ENCODE measurements at regions not wholly inside any gene's neighbourhood (a gene's known extent, or its start where the extent isn't known, plus 50 kb on each side); places are given as distances from the start of the nearest gene placed in this dataset.
"Not testable (repeated sequence)": the region's sequence is repeated elsewhere in the genome, so short reads cannot be mapped to it uniquely, and the experiment has no call there.

- DNase-seq (ENCODE audit: low read depth), result no peak
These were observed 55.9 kb downstream of the ZBTB18 start for GRCh38 chr1:244106837-244107493.

DNA sequence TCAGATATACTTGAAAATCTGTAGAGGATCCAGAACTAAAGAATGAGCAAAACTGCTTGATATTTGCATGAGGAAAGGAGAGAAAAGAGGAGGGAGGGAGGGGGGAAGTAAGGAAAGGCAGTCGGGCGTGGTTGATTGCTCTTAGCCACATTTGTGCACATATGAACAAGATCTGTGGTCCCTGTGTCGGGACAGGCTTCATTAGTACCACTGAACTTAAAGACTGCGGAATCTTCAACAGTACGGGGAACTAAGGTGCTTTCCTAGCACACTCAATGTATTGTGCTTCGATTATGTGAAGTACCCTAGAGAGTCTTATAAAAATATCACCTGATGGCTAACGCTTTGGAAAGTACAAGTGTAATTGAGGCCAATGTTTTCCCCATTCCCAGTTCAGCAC lies 59.9 kb downstream of the ZBTB18 start:
- DNase-seq (ENCODE audit: low read depth), result no peak

DNA sequence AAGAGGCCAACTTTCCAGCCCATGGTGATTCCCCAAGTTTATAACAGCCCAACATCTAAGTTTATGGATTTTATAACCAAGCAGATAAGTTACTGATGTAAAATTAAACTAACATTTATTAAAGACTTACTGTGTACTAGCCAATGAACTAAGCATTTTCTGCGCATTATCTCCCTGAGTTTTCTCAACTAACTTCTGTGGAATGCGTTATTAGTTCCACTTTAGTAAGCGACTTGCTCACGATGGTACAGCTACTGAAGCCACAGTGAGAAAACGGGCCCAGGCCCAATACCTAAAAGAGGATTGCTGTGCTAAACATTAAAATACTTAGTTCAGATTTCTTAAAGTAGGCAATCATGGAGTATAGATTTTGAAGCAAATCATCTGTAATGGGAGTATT lies 61.0 kb downstream of the ZBTB18 start:
- DNase-seq (ENCODE audit: low read depth), result no peak

GRCh38 chr1:244112636-244113035 lies 61.6 kb downstream of the ZBTB18 start:
- no peak for DNase-seq (ENCODE audit: low read depth)

GRCh38 chr1:244113532-244114320 lies 62.6 kb downstream of the ZBTB18 start:
- DNase-seq (ENCODE audit: low read depth), result no peak

GRCh38 chr1:244114892-244115291 lies 63.8 kb downstream of the ZBTB18 start:
- no peak for DNase-seq (ENCODE audit: low read depth)

- DNase-seq (ENCODE audit: low read depth), result no peak
These were observed 65.9 kb downstream of the ZBTB18 start for GRCh38 chr1:244116946-244117345.

GRCh38 chr1:244118109-244118761 lies 67.2 kb downstream of the ZBTB18 start:
- DNase-seq (ENCODE audit: low read depth), result no peak

DNA sequence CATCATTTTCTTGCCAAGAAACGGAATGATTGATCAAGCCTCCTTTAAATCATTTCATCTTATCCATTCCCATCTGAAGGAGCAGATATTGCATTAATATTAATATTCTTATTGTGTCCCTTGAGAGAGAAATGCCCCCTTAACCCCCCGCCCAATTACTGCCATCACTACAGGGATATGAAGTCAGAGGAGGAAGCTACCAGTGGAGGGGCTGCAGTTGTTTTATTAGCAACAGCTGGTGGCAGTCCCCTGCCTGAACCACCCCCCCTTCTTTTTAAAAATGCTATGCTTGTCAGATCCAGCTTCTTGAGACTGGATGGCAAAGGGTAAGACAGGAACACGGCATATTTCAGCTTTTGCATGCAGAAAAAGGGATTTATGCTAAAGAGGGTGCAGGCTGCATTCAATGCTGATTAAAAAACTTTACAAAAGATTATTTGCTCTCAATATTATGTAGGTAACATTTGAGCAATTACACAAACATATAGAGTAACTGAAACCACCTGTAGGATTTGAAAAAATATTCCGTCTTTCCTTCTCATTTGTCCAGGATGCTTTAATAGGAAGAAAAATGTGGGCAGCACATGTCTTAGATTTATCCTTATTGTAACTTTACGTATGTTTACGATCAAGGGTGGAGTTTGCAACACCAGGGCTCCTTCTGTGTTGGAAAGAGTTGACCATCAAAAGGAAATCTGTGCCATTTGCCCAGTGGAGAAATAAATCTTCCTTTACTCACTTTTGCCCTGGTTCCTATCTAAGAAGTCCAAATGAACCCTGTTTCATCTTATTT lies 77.7 kb downstream of the ZBTB18 start:
- DNase-seq (ENCODE audit: low read depth), result no peak

DNA sequence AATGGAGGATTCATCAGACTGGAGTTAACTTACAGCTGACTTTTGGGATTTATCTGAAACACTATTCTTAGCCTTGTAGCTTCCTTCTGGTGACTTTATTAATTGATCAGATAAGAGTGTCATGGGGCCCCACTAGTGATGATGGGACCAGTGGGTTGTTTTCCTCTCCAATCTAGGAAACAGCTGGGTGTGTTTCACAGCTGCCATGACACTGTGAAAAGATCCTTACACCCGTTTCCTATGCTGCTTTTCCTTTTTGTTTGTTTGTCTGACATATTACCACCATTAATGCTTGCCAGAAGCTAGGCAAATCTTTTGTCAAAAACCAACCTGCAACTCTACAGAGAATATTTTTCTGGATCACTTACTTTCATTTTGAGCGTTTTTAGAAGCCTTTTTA lies 86.2 kb downstream of the ZBTB18 start:
- no peak for DNase-seq (ENCODE audit: low read depth)

DNA sequence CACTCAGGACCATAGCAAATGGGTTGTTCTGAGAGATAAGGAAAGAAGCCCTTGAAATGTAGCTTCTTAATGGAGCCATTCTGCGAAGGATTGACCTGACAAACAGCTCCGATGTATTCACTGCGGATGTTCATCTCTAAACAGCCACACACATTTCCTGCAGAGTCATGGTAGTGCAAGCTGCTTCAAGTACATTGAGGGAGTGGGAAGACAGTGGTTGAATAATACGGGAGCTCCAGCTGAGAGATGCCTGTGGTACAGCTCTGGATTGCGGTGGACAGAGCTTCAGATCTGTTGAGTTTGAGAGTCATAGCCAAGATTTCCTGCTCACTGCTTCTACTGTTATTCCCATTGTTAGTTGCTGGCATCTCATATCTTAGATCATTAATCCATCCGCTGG lies 86.6 kb downstream of the ZBTB18 start:
- no peak for DNase-seq (ENCODE audit: low read depth)

DNA sequence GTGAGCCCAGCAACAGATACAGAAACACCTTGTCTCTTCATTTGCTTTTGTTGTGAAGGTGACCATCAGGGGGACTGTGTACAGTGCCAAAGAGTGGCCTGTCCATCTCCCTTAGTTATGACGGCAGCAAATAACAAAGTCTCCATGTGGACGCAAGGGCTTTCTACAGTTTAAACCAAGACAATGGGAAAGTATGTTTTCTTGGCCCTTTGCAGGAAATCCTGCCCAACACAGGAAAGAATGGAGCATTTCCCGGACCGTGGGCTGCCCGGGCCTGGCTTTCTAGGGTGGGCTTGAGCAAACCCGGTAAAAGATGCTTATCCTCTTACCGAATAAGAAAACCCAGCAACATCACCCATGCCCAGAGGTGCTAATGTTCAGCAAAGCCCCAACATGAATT lies 87.3 kb downstream of the ZBTB18 start:
- DNase-seq (ENCODE audit: low read depth), result no peak

DNA sequence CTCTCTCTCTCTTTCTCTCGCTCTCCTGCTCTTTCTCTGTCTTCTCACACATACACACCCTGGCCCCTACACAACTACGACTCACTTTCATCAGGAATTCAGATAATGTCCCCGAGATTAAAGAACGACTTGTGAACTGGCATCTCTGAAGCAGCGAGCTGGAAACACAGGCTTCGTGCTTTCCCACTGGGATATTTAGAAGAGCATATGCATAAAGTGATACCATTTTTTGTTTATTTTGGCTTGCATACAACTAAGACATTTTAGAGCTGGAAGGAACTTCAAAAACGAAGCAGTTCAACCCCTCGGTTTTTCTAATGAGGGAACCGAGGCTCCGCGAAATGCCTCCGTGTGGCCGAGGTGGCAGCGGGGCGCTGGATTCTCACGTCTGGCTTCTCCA lies 88.6 kb downstream of the ZBTB18 start:
- no peak for DNase-seq (ENCODE audit: low read depth)

DNA sequence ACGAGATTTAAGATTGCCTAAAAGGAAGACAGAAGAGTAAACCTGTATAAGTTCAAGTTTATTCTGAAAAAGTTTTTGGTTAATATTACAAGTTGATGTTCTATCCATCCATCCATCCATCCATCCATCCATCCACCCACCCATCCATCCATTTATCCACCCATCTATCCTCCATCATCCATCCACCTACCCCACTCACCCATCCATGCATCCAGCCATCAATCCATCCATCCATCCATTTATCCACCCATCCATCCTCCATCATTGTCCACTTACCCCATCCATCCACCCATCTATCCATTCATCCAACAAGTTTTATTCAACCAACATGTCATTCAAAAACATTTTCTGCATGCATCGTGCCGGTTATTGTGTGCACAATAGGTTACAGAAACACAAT lies 89.3 kb downstream of the ZBTB18 start:
- DNase-seq (ENCODE audit: low read depth), result no peak

DNA sequence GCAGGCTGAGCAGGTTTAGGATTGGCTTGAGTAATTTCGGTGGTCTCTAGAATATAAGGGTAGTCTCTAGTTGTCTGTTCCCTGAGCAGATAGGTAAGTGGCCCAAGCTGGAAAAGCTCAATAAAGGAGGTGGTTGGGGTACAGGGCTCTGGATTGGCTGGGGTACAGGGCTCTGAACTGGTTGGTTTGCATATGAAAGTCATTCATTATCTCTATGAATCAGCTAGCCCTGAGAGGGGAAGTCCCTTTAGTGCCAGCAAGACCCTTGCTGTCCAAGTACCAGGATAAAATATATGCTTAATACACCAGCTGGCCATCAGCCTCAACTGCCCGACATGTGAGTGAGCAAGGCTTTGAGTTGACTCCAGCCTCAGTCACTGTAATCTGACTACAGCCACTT lies 93.0 kb downstream of the ZBTB18 start:
- no peak for DNase-seq (ENCODE audit: low read depth)

- no peak for DNase-seq (ENCODE audit: low read depth)
These were observed 99.0 kb downstream of the ZBTB18 start for GRCh38 chr1:244150071-244150470.

GRCh38 chr1:244150665-244151064 lies 99.6 kb downstream of the ZBTB18 start:
- DNase-seq (ENCODE audit: low read depth), result no peak

GRCh38 chr1:244151537-244151936 lies 100.5 kb downstream of the ZBTB18 start:
- DNase-seq (ENCODE audit: low read depth), result no peak

DNA sequence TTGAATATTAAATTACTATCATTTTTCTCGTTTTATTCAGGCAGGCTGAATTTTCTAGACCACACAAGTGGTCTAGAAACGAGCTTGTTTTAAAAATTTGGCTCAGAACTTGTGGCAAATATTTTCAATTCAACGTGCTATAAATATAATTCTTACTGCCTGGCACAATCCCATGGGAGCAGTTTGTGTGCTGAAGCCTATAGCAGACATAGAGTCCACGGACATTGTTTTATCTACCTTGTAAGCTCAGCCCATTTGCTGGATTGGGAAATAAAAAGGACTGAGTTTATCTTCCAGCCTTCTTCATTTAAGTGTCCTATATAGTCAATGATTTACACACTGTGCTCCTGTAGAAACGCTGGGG lies 103.4 kb downstream of the ZBTB18 start:
- DNase-seq (ENCODE audit: low read depth), result no peak

DNA sequence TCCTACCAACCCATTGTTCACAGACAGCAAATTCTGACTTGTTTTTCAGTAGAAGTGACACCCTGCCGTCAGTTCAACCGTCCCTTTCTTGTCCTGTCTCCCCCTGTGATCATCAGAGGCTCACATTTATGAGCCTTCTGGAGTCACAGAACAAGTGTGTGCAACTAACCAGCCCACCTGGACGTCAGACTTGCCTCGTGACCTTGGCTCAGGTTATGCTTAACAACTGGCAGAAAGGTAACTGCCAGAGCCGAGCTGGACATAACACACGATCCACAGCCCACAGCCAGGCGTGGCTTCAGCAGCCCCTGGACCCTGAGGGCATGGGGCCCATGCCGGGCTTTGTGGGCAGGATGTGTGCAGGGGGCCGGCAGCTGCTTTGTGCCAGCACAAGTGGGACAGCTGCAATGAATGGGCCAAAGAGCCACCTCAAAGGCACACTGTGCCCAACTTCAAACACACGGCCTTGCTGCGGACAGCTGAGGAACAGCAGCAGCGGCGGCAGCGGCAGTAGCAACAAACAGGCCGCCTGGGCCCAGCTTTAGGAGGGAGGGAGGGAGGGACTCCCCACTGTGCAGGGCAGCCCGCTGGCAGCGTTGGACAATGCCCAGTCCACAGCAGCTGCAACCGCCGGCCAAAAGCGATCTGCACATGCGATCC lies 103.9 kb downstream of the ZBTB18 start:
- DNase-seq (ENCODE audit: low read depth), result no peak

DNA sequence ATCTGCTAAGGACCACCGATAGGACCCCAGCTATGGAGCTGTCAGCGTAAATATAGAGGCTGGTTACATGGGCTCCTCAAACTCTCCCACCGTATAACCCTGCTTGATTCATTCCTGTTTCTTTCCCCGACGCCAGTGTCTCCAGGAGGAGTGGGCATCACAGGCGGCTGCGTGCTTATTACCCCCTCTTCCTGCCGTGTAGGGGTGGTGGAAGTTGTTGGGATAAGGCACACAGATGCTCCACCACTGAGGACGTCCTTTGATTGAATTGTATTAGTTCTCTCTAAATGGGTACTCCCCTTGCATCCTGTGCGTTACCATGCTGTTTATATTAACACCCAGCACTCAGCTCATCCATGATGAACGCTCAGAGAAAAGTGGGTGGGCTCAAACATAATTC lies 104.6 kb downstream of the ZBTB18 start:
- no peak for DNase-seq (ENCODE audit: low read depth)

- DNase-seq (ENCODE audit: low read depth), result not testable (repeated sequence)
These were observed 105.5 kb downstream of the ZBTB18 start for GRCh38 chr1:244156617-244157016.
